Ovary (tissue), 7 donors: ENCODE measurements at regions not wholly inside any gene's neighbourhood (a gene's known extent, or its start where the extent isn't known, plus 50 kb on each side); places are given as distances from the start of the nearest gene placed in this dataset.

Source experiments
- DNase-seq, 5 donors: peaks; one replicate each; pipeline ENCODE4 v3.0.0-alpha.2; 2019 to 2020
- H3K27ac ChIP-seq, 2 donors: fragments of 200-600 bp; one replicate each; pipeline versions ENCODE4 v1.5.1 to v1.8.0; 2019 to 2022
- H3K27me3 ChIP-seq: fragments of 200-600 bp; one replicate; pipeline ENCODE4 v1.8.0; 2022
- H3K36me3 ChIP-seq: fragments of 200-600 bp; sonication (generic); one replicate; pipeline ENCODE4 v1.5.1; 2019
- H3K4me1 ChIP-seq: one replicate; pipeline ENCODE4 v1.8.1; 2013; ENCODE audit warnings: mild to moderate bottlenecking, moderate library complexity; ENCODE audit not compliant: insufficient read depth
- H3K4me3 ChIP-seq: fragments of 200-600 bp; sonication (generic); one replicate; pipeline ENCODE4 v1.5.1; 2017
- H3K9me3 ChIP-seq, 2 donors: fragments of 200-600 bp in 1 of 2; sonication (generic) in 1 of 2; one replicate each; pipeline versions ENCODE4 v1.5.1 to v1.8.1; 2013 to 2019; ENCODE audit warnings: mild to moderate bottlenecking in 1 of 2, moderate library complexity in 1 of 2
- CTCF ChIP-seq, 3 donors: fragments of 450-650 bp in 2 of 3; fragments of 200-600 bp in 1 of 3; IDR thresholded peaks; one replicate each; pipeline versions ENCODE4 v1.5.1 to v1.8.0; 2016 to 2022; ENCODE audit warnings: antibody characterized with exemption in 3 of 3, mild to moderate bottlenecking in 1 of 3
- EP300 ChIP-seq: sonication (generic); formaldehyde crosslinking; IDR thresholded peaks from one replicate; pipeline ENCODE4 v1.6.1; 2017; ENCODE audit warnings: antibody characterized with exemption
- POLR2A ChIP-seq: fragments of 450-650 bp; IDR thresholded peaks from one replicate; pipeline ENCODE4 v1.6.1; 2017; ENCODE audit warnings: antibody characterized with exemption, mild to moderate bottlenecking, moderate library complexity
- WGBS, 3 donors: extraction: QIAGEN DNeasy Blood & Tissue Kit in 1 of 3; methylation state at CpG; one replicate each; pipeline versions ENCODE4 v1.1.5 to v1.1.7; 2013 to 2017; 5-methylcytosine and 5-hydroxymethylcytosine counted together
- intact Hi-C, 4 donors: fragments of 100-400 bp; cut with DNase I; formaldehyde crosslinking; loops; one replicate each; pipeline versions ENCODE4 v1.11.0 to v1.15.1; 2022 to 2023
- donor health status: DM: no; HTN: no; CAD: no; lungs with moderate emphysema.
- donor health status: DM: no; HTN: no; CAD: no.
- donor health status: Bipolar disorder and iron deficiency.
- donor health status: DM: no; HTN: no; CAD: no.
- donor health status: DM: yes; HTN: yes; CAD: no.

- Histone ChIP-seq H3K4me1 (no peaks in the 10 kb centered on the region), H3K9me3 (no peaks in the 10 kb centered on the region), H3K36me3 (no peaks in the 10 kb centered on the region), H3K27ac (no peak overlapping the region), H3K4me3 (no peak overlapping the region), H3K27me3 (no peaks in the 10 kb centered on the region)
- 95 to 96% (median 95%) methylated on average over 7 of the region's 7 CpGs for WGBS, 3 donors
- intact Hi-C loops, result no loop called here
- DNase-seq, result no peak
- no peak for TF ChIP-seq EP300
- TF ChIP-seq POLR2A, result no peak
- TF ChIP-seq CTCF (IDR thresholded peaks at IDR 0.05), result no peak
These were observed 163.5 kb upstream of the GJE1 start for GRCh38 chr6:141969201-141969600.

- intact Hi-C loops, result no loop called here
- H3K36me3 ChIP-seq, result no peaks in the 10 kb centered on the region
- DNase-seq, result no peak
- no peaks in the 10 kb centered on the region for H3K4me1 ChIP-seq
- no peaks in the 10 kb centered on the region for H3K27me3 ChIP-seq
- 57 to 84% (median 78%) methylated on average over 3 of the region's 3 CpGs for WGBS, 3 donors
- TF ChIP-seq EP300, result no peak
- no peak for TF ChIP-seq CTCF (IDR thresholded peaks at IDR 0.05)
- TF ChIP-seq POLR2A, result no peak
- no peak overlapping the region for H3K4me3 ChIP-seq
- no peak overlapping the region for H3K27ac ChIP-seq
- H3K9me3 ChIP-seq, result no peaks in the 10 kb centered on the region
These were observed 164.1 kb upstream of the GJE1 start for GRCh38 chr6:141968632-141969031.

GRCh38 chr6:141965016-141965545 is 167.6 kb upstream of the GJE1 start:
- Histone ChIP-seq H3K27ac (no peak overlapping the region), H3K36me3 (no peaks in the 10 kb centered on the region), H3K9me3 (no peaks in the 10 kb centered on the region), H3K4me3 (no peak overlapping the region), H3K27me3 (no peaks in the 10 kb centered on the region), H3K4me1 (no peaks in the 10 kb centered on the region)
- intact Hi-C loops, result no loop called here
- TF ChIP-seq EP300 (no peak), CTCF (IDR thresholded peaks at IDR 0.05) (no peak), POLR2A (no peak)
- 17 to 34% (median 19%) methylated on average over 2 of the region's 2 CpGs for WGBS, 3 donors
- no peak for DNase-seq

- Histone ChIP-seq H3K4me3 (no peak overlapping the region), H3K36me3 (no peaks in the 10 kb centered on the region), H3K9me3 (no peaks in the 10 kb centered on the region), H3K27me3 (no peaks in the 10 kb centered on the region), H3K4me1 (no peaks in the 10 kb centered on the region), H3K27ac (no peak overlapping the region)
- TF ChIP-seq CTCF (IDR thresholded peaks at IDR 0.05) (no peak), EP300 (no peak), POLR2A (no peak)
- intact Hi-C loops, result no loop called here
- 81 to 86% (median 81%) methylated on average over 3 of the region's 3 CpGs for WGBS, 3 donors
- DNase-seq, result no peak
These were observed 169.0 kb upstream of the GJE1 start for GRCh38 chr6:141963543-141964295.
